GM04503 (cell line): ENCODE measurements at regions not wholly inside any gene's neighbourhood (a gene's known extent, or its start where the extent isn't known, plus 50 kb on each side); places are given as distances from the start of the nearest gene placed in this dataset.
A peak's percentile ranks its signal among the peaks of the same experiment; 100 is the strongest.
"Not testable (repeated sequence)": the region's sequence is repeated elsewhere in the genome, so short reads cannot be mapped to it uniquely, and the experiment has no call there.

Experiments used
- DNase-seq: peaks from one replicate; pipeline ENCODE4 v3.0.0-alpha.2; 2012; ENCODE audit warnings: low read depth

- DNase-seq: no peak
Measured at GRCh38 chr5:112472614-112473013, 53.5 kb upstream of the EPB41L4A start.

- DNase-seq: no peak
Measured at GRCh38 chr5:112473989-112474388, 54.9 kb upstream of the EPB41L4A start.

GRCh38 chr5:112475747-112476365 is 56.8 kb upstream of the EPB41L4A start:
- no peak for DNase-seq

GRCh38 chr5:112479418-112479817 is 60.3 kb upstream of the EPB41L4A start:
- DNase-seq: peak; percentile 9

GRCh38 chr5:112480501-112480900 is 61.4 kb upstream of the EPB41L4A start:
- no peak for DNase-seq

- DNase-seq: no peak
Measured at GRCh38 chr5:112483704-112484103, 64.6 kb upstream of the EPB41L4A start.

GRCh38 chr5:112485934-112486355 is 66.9 kb upstream of the EPB41L4A start:
- no peak for DNase-seq

- no peak for DNase-seq
Measured at GRCh38 chr5:112491257-112491656, 72.2 kb upstream of the EPB41L4A start.

- DNase-seq: no peak
Measured at GRCh38 chr5:112492291-112492690, 73.2 kb upstream of the EPB41L4A start.

- DNase-seq: not testable (repeated sequence)
Measured at GRCh38 chr5:112503749-112504501, 84.8 kb upstream of the EPB41L4A start.

- DNase-seq: not testable (repeated sequence)
Measured at GRCh38 chr5:112509097-112509496, 90.0 kb upstream of the EPB41L4A start.

GRCh38 chr5:112511920-112512319 is 92.8 kb upstream of the EPB41L4A start:
- DNase-seq: no peak

- no peak for DNase-seq
Measured at GRCh38 chr5:112512901-112513300, 93.8 kb upstream of the EPB41L4A start.

- no peak for DNase-seq
Measured at GRCh38 chr5:112514111-112514510, 95.0 kb upstream of the EPB41L4A start.

GRCh38 chr5:112520474-112520873 is 101.4 kb upstream of the EPB41L4A start:
- DNase-seq: not testable (repeated sequence)

GRCh38 chr5:112522891-112523673 is 104.0 kb upstream of the EPB41L4A start:
- DNase-seq: not testable (repeated sequence)

GRCh38 chr5:112523674-112524263 is 104.7 kb upstream of the EPB41L4A start:
- DNase-seq: not testable (repeated sequence)

GRCh38 chr5:112525217-112525616 is 106.1 kb upstream of the EPB41L4A start:
- no peak for DNase-seq

GRCh38 chr5:112528928-112529327 is 109.9 kb upstream of the EPB41L4A start:
- no peak for DNase-seq

- DNase-seq: no peak
Measured at GRCh38 chr5:112529525-112529924, 110.4 kb upstream of the EPB41L4A start.

- DNase-seq: no peak
Measured at GRCh38 chr5:112532654-112533360, 113.7 kb upstream of the EPB41L4A start.

GRCh38 chr5:112533362-112533761 is 114.3 kb upstream of the EPB41L4A start:
- no peak for DNase-seq
